Amniotic epithelial cell (primary cell): ENCODE measurements at regions not wholly inside any gene's neighbourhood (a gene's known extent, or its start where the extent isn't known, plus 50 kb on each side); places are given as distances from the start of the nearest gene placed in this dataset.
A peak's percentile ranks its signal among the peaks of the same experiment; 100 is the strongest.
"Not testable (repeated sequence)": the region's sequence is repeated elsewhere in the genome, so short reads cannot be mapped to it uniquely, and the experiment has no call there.

Source experiments
- DNase-seq: peaks from one replicate; pipeline ENCODE4 v3.0.0-alpha.2; 2010; ENCODE audit warnings: low read depth

DNA sequence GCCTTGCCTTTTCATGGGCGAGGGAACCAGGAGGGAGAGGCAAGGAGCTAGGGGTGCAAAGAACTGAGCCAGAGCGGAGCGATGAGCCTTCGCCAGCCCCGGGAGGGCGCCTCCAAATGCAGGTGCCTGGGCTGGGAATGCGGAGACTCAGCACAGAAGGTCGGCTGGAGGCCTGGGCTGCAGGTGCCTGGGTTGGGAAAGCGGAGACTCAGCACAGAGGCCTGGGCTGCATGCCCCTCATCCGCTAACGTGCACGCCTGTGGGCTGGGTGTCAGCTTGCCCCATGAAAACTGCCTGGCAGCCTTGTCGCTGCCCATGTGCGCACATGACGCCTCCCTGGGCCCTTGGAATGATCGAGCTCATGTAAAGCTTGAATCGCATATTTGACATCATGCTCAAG, 51.8 kb downstream of the POM121L12 start:
- no peak for DNase-seq

DNA sequence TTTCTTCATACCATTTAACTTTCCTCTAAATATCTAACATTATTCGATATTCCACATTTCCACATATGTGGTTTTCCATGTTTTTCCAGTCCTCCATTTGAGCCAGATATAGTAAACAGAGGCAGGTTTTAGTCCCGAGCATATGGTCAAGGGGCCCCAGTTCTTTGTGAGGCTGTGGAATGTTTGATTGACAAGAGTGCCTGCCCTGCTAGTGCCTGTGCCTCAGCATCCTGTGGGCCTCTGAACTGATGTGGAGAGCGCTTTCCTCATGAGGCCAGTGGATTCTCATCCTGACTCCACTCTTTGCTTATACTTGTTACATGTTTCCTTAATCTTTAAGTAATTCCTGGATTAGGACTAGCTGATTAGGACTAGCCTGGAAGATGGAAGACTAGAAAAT, 58.8 kb downstream of the POM121L12 start:
- no peak for DNase-seq

DNA sequence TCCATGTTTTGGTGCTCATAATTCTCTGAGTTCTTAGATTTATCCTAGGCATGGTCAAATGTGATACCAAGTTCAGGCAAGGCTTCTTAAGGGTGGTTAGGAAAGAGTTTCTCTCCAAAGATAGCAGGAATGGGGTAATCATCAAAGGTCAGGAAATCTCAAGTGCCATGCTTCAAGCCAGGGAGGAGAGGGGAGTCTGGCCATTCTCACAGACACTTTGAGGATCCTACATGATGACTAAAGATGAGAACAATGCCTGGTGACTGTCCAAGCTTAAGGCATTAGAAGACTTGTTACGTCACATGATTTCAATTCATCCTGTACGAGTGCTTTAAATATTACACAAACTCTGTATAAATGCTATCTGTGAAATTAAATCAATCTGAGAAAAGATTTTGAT, 59.4 kb downstream of the POM121L12 start:
- DNase-seq = peak; percentile 2

DNA sequence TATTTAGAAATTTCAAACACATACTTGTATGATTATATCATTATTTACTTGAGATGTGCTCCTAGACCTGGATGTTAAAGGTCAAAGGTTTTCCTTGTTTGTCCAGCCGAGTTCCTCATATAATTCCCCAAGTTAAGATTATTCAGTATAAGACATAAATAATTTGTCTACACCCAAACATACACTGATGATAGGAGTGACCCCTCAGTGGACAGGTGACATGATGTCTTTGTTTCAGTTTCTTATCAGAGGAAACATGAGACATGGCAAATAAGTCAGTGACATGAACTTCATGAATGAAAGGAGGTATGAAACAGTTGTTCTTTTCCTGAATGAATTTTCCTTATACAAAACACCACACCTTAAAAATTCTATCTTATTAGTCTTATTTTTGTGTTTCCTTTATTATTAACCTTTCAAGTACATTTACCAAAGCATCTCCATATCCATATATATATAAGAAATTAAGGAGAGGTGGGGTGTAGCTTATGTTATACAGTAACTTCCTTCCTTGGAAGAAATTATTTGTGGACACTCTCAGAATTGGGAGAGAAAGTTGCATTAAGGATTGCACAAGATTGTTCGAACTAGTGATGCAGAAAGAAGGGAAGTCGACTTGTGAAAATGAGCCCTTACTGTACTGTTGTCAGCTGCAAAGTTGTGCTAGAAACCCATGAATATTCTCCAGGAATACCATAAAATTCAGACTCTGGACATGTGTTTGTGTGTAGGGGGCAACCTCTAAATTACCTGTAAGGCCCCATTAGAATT, 60.5 kb downstream of the POM121L12 start:
- DNase-seq = no peak

DNA sequence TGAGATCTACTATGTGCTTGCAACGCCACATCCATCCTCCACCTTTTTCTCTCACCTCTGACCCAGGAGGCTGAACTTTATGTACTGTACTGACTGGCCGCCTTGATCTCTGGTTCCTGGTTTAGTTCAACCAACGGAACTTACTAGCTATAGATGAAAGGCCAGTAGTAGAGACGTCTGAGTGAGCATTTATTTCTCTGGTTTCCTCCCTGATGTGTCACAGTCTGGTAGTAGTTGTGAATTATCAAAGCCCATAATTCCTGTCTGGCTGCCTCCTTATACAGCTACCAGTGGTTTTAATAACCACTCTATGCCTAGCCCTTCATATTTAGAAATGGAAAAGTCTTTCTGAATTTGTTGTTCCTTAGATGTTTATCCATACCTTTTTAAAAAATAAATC, 64.7 kb downstream of the POM121L12 start:
- no peak for DNase-seq

DNA sequence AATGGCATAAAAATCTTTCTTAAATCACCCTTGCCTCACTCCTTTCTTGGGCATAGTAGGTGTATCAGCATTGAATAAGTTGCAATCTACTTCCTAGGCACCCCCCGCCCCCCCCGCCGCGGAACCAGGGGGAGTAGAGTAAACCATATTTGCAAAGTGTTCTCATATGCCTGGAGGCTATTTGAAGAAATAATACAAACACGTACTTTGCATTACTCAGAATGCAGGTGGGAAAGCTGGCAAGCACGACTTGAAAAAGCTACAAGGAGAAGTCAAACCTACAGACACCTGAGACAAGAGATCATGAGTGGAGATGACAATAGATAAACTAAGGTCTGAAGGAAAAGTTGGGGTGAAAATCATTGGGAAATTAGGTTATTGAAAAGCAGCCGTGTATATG, 65.6 kb downstream of the POM121L12 start:
- DNase-seq = no peak

DNA sequence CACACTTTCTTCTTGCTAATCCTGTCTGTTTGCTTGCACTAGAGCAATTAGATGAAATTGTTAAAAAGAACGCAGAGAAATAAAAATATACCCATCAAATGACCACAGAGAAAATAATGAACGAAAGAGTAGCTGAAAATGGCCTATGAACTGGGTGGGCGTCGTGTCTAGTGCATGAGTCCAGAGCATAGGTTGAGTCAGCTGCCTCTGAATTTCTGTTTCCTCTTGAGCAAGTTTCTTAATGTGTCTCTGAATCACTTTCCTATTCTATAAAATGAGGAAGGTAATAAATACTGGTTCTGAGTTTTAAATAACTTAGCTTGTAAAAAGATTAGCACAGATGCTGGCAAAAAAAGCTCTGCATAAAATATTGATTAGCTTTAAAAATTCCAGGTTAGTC, 75.0 kb downstream of the POM121L12 start:
- no peak for DNase-seq

DNA sequence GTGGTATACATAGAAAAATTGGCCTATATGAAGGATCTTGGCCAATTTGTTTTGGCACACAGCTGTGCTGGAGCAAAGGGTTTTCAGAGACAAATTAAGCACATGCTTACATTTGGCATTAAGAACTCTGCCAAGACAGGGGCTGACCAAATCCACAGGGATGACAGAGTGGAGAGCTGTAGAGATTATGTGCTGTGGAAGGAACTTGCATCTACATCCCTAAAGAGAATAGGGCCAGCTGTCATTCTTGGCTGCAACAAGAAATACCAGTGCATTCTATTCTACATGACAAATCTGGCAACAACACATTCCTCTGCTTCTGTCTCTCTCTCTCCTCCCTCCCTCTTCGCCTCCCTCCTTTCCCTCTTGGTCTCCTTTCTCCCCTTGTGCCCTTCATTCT, 75.6 kb downstream of the POM121L12 start:
- no peak for DNase-seq

DNA sequence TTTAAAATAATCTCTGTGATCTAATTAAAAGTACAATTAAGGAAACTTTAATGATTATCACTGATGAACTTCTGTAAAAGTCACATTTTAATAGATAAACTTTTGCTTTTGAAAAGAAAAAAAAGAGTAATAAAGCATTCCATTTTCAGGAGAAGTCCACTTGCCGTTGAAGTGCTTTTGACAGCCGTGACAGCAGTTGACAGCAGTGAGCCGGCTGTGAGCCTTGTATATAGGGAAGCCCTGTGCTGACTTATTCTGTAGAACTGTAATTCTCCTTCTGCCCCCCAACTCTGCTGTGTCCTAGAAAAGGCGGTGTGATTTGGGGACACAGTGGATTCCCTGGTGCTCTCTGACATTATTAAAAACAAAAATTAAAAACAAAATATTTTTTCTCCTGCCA, 78.0 kb downstream of the POM121L12 start:
- no peak for DNase-seq

DNA sequence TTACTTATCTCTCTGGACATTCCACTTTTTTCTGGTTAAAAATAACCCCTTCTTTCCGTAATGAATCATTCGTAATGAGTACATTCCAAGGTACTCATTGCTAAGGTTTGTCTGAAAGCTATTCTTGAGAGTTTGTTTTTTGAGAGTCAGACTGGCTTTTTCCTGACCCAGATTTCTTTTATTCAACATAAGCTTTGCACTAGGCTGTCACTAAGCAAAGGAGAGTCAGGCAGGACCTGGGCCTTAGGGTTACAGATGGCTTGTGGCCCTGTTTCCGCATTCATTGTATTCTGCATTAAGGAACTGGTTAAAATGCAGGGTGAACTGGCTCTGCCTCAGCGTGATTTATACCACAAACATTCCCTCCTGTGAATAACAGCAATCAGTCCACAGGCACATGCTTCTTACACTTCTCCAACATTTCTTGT, 84.1 kb downstream of the POM121L12 start:
- DNase-seq = peak; percentile 3

DNA sequence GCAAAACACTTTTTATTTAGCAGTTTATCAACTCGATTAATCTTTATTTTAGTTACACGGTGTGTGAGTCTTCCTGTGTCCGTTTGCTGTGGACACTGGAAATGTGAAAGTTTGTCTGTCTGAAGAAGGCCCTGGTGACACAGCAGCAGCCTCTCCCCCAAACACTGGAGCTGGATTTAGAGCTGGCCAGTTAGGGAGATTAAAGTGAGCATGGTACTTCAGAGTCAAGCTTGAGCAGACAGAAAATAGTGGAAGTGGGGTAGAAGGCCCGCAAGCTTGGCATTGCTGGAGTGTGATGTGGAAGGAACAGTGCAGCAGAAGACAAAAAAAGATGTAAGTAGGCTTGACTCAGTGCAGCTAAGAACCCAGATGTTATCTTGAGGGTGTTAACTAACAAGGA, 85.9 kb downstream of the POM121L12 start:
- DNase-seq = no peak

DNA sequence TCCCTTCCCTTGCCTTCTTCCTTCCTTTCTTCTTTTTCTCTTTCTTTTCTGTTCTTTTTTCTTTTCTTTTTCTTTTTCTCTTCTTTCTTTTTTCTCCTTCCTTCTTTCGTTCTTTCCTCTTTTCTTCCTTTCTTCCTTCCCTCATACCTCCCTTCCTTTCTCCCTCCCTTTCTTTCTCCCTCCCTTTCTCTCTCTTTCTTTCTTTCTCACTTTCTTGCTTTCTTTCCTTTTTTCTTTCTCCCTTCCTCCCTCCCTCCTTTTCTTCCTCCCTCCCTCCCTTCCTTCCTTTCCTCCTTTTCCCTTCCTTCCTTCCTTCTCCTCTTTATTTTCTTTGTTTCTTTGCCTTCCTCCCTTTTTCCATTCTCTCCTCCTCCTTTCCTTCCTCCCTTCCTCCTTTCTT, 96.3 kb downstream of the POM121L12 start:
- no peak for DNase-seq

DNA sequence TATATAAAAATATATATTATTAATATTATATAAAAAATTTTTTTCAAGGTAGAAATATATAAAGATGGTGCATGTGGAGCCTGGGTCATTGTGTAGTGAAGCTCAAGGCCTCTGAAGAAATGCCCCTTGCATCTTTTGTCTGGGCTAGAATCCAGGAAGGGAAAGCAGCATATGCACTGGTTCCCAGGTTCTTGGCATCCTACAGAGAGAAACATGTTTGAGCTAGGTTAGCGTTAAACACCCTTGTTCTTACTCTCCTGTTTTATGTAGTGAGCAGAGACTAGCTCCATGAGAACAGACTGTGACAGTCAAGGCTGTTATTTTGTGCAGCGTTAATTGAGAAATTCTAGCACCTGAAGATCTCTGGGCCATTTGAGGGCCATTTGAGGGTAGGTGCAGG, 116.1 kb downstream of the POM121L12 start:
- DNase-seq = no peak

DNA sequence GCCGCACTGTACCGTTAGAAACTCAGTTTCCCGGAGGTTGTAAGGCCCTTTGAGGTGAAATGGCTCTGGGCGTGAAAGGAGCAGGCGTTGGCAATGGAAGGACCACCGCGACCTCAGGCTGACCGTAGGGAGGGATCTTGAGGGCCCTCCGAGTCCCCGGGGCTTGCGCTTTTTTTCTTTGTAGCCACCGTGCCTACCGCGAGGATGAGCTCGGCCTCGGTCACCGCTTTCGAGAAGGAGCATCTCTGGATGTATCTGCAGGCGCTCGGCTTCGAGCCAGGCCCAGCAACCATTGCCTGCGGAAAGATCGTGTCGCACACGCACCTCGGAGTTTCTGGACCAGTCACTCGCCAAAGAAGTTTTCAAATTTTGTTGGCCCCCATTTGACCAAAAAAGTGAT, 151.8 kb downstream of the POM121L12 start:
- DNase-seq = not testable (repeated sequence)

DNA sequence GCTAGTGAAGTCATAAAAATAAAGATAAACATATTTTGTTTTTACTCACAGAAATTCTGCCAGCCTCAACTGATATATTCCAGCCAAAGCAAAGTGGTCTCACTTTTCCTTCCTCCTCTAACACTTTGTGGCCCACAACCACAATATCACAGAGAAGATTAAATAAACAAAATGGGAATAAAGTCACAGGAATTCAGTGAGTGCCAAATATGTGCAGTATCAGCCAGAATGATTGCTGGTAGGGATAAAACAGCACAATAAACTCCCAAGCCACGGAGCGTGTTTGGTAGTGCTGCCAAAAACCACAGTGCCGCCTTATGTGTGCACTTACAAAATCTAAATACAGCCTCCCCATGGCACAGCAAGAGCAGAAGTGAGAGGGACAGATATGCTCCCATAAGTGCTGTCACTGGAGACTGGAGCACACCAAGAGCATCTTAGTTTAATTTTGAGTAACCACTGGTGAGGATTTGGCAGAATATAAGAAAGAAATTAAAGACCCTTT, 155.8 kb downstream of the POM121L12 start:
- DNase-seq = no peak

DNA sequence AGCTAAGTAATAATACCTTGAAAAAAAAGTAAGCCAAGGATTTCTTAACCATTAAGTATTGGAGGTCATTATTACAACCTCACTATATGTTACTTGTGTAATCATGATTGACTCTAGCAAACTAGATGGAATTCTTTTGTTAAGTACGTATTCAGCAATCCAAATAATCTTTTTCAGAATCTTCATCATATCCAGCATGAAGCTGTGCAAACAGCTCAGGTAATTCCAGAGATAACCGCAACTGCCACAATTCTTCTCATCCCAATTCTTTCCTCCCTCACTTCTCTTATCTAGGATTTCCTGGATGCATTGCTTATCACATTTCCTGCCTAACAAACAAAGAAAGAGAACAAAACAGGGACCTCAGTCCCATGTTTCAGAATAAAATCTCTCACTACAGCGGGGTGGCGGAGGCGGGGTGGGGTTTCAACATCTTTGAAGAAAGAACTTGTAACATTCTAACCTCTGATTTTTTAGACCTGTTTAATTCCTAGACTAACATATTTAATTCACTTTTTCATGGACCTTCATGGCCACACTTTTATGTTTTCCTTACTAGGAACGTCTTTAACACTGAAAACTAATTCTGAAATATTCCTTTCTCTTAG, 156.5 kb downstream of the POM121L12 start:
- DNase-seq = no peak

DNA sequence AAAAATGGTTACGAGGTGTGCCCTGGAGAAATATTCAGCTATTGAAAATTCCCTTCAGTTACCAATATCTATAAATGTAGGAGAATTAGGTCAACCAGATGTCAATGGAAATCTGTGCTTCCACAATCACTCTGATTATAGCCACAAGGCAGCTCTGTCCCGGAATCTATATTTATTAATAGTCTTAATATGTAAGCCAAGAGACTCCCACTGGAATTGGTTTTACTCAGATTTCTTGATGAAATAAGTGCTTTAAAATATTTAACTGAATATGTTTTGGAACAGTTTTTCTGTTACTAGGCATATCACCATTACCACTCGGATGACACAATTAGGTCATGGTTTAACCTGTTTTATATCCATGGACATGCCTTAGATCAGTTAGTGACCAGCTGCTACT, 169.6 kb downstream of the POM121L12 start:
- no peak for DNase-seq

DNA sequence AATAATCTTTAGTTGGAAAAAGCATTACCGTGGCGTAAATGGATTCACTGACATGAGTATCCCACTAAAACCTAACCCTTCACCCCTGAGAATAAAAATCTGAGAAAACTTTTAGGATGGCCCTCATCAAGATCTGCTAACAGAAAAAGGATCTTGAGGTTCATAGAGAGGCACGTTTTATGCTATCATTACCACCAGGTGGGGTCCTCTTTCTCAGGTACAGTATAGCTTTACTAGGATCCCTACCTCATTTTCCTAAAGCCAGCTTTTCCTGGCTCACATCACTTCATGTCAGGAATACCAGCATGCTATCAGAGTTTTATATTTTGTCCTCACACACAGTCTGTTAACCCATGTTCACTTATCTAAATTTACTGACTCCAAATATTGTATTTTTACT, 173.7 kb downstream of the POM121L12 start:
- DNase-seq = no peak

DNA sequence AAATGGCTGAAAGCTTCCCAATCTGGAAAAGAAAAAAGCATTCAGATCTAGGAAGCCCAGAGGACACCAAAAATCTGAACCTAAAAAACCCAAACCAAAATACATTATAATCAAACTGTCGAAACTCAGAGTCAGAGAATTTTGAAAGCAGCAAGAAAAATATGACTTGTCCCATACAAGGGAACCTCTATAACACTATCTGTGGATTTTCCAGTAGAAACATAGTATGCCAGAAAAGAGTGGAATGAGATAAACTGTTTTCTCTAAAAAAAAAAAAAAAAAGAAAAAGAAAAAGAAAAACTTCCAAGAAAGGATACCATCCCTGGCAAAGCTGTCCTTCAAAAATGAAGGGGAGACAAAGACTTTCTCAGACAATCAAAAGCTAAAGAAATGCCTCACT, 179.0 kb downstream of the POM121L12 start:
- peak; percentile 1 for DNase-seq

DNA sequence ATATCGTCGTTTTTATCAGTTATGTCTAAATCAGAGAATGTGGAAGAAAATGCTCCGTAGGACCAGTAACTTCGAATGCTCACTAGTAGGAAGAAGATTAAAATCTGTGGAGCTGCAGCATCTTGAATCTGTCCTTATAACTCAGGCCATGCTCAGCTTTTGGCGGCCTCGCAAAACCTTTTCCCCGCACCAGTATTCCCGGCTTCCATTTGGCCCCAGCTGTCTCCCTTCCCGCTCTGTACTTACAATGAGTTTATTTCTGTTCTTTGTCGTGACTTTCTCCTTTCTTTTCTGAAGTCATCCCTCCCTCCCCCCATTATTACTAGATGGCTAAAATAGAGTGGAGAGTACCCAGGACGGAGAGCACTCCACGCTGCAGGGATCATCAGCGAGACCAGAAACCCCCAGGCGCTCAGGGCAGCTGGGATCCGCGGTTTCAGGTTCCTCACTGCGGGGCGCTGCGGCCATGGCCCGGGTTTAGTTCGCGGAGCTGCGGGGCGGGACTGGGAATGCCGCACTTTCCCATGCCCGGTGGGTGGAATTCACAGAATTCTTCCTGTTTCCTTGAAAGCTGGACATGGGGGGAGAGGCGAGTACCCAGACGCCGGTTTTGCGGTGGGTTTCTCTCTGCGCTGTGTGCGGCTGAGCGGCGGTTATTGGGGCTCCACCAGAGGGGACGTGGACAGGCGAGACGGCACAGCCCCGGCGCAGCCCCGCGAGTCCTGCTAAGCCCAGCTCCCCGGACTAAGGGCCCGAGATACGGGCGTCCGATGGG, 183.5 kb downstream of the POM121L12 start:
- no peak for DNase-seq

DNA sequence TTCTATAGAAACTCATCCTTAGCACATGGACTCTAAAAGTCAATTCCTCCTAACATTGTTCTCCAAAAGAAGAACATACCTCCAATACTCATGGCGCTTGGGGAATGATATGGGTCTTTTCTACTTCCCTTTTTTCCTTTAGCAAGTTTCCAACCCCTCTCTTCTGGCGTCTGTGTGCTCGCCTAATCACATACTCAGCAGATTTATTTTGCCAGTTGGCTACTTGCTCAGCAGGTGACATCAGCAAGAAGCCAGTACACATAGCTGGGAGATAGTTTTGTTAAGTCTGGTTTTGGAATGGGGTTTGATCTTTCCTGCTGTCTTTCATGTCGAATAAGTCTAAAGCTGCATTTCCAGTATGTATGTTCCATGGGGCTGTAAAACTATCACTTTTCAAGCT, 193.8 kb downstream of the POM121L12 start:
- no peak for DNase-seq

DNA sequence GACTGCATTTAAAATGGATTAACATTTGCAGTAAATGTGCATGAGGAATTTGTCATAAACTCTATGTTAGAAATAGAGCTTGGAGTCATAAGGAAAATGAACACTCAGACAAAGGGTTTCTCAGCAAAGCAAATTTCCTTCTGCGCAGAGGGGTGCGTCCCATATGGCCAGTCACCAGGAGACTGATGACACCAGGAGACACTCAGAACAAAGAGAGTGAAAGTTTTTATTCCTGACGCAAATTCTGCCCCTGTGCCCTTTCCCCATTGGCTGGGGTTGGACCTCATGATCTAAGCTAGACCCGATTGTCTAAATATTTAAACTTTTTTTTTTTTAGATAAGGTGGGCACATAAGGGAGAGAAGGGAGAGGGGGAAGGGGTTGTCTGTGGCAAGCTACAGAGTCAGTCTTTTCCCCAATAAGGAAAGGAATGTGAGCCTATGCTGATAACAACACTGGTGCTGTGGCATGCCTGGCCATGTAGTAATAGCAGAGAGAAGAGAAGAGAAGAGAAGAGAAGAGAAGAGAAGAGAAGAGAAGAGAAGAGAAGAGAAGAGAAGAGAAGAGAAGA, 202.0 kb downstream of the POM121L12 start:
- no peak for DNase-seq
